CD14-positive monocyte (primary cell): ENCODE measurements at regions not wholly inside any gene's neighbourhood (a gene's known extent, or its start where the extent isn't known, plus 50 kb on each side); places are given as distances from the start of the nearest gene placed in this dataset.

ENCODE experiments used
- DNase-seq, 3 donors: peaks; one replicate each; pipeline ENCODE4 v3.0.0-alpha.2; 2011 to 2022
- H2AFZ ChIP-seq: 2 replicates; pipeline ENCODE4 v1.6.0; 2012; ENCODE audit warnings: mild to moderate bottlenecking, low read depth, low read length, inconsistent platforms; ENCODE audit not compliant: insufficient read depth, poor library complexity, severe bottlenecking
- H3K27ac ChIP-seq, 2 donors: 1 replicate in 1 of 2; 2 replicates in 1 of 2; pipeline ENCODE4 v1.5.1; 2012 to 2013; ENCODE audit warnings: low read length in 2 of 2, control low read depth in 1 of 2, inconsistent platforms in 1 of 2, low read depth in 1 of 2, mild to moderate bottlenecking in 1 of 2
- H3K27me3 ChIP-seq, 2 donors: one replicate each; pipeline versions ENCODE4 v1.6.0 to v1.6.1; 2011 to 2013; ENCODE audit warnings: low read length in 2 of 2; ENCODE audit not compliant: control insufficient read depth in 2 of 2, insufficient read depth in 2 of 2
- H3K36me3 ChIP-seq, 2 donors: replicated peaks in 1 of 2; 1 replicate in 1 of 2; 2 replicates in 1 of 2; pipeline versions ENCODE4 v1.5.1 to v1.6.1; 2012 to 2013; ENCODE audit warnings: low read length in 2 of 2, control low read depth in 1 of 2, inconsistent platforms in 1 of 2, mild to moderate bottlenecking in 1 of 2; ENCODE audit not compliant: insufficient read depth in 2 of 2, control insufficient read depth in 1 of 2
- H3K4me1 ChIP-seq, 2 donors: 1 replicate in 1 of 2; 2 replicates in 1 of 2; pipeline versions ENCODE4 v1.5.1 to v1.6.1; 2012 to 2013; ENCODE audit warnings: low read length in 2 of 2, control low read depth in 1 of 2, inconsistent platforms in 1 of 2, mild to moderate bottlenecking in 1 of 2, moderate library complexity in 1 of 2; ENCODE audit not compliant: insufficient read depth in 2 of 2, control insufficient read depth in 1 of 2
- H3K4me2 ChIP-seq: replicated peaks from 2 replicates; pipeline ENCODE3; 2012; ENCODE audit warnings: low read length, moderate library complexity, mild to moderate bottlenecking; ENCODE audit not compliant: poor library complexity, severe bottlenecking; ENCODE audit errors: extremely low read depth
- H3K4me3 ChIP-seq, 3 experiments: fragments of 200-600 bp in 1 of 3; sonication (generic) in 1 of 3; replicated peaks in 1 of 3; 1 replicate in 2 of 3; 2 replicates in 1 of 3; pipeline ENCODE4 v1.5.1; 2011 to 2013; ENCODE audit warnings: low read length in 3 of 3, mild to moderate bottlenecking in 3 of 3, control low read depth in 2 of 3, low read depth in 2 of 3, inconsistent platforms in 1 of 3, moderate library complexity in 1 of 3
- H3K79me2 ChIP-seq: 2 replicates; pipeline ENCODE4 v1.6.0; 2012; ENCODE audit warnings: mild to moderate bottlenecking, control low read depth, inconsistent platforms, low read length, moderate library complexity; ENCODE audit not compliant: insufficient read depth
- H3K9ac ChIP-seq: 2 replicates; pipeline ENCODE4 v1.6.0; 2017; ENCODE audit warnings: low read length, mild to moderate bottlenecking; ENCODE audit not compliant: insufficient read depth, poor library complexity, severe bottlenecking
- H3K9me3 ChIP-seq, 2 donors: replicated peaks in 1 of 2; 1 replicate in 1 of 2; 2 replicates in 1 of 2; pipeline versions ENCODE4 v1.5.1 to v1.6.1; 2012 to 2013; ENCODE audit warnings: low read length in 2 of 2, control low read depth in 1 of 2; ENCODE audit not compliant: control insufficient read depth in 1 of 2, insufficient read depth in 1 of 2
- H4K20me1 ChIP-seq: 2 replicates; pipeline ENCODE4 v1.6.0; 2012; ENCODE audit warnings: mild to moderate bottlenecking, low read length, control low read depth, moderate library complexity; ENCODE audit not compliant: insufficient read depth
- H3K27ac Mint-ChIP-seq, 7 donors: one replicate each; pipeline ENCODE4 v1.8.0; 2020; ENCODE audit warnings: mild to moderate bottlenecking in 7 of 7, mixed read lengths in 7 of 7, moderate library complexity in 6 of 7, inconsistent platforms in 2 of 7
- H3K27me3 Mint-ChIP-seq, 3 donors: one replicate each; pipeline ENCODE4 v1.8.0; 2021 to 2022; ENCODE audit warnings: low read depth in 3 of 3, mild to moderate bottlenecking in 3 of 3, mixed read lengths in 3 of 3, moderate library complexity in 3 of 3, inconsistent platforms in 1 of 3
- H3K36me3 Mint-ChIP-seq, 2 donors: one replicate each; pipeline ENCODE4 v1.8.0; 2020; ENCODE audit warnings: mixed read lengths in 2 of 2, inconsistent platforms in 1 of 2, mild to moderate bottlenecking in 1 of 2
- H3K4me1 Mint-ChIP-seq: one replicate; pipeline ENCODE4 v1.8.0; 2020; ENCODE audit warnings: mild to moderate bottlenecking, mixed read lengths
- H3K4me3 Mint-ChIP-seq, 2 donors: one replicate each; pipeline ENCODE4 v1.8.0; 2020; ENCODE audit warnings: mild to moderate bottlenecking in 2 of 2, mixed read lengths in 2 of 2, moderate library complexity in 1 of 2
- H3K9me3 Mint-ChIP-seq, 7 donors: one replicate each; pipeline ENCODE4 v1.8.0; 2020 to 2022; ENCODE audit warnings: mixed read lengths in 7 of 7, mild to moderate bottlenecking in 6 of 7, moderate library complexity in 6 of 7, inconsistent platforms in 2 of 7
- CTCF ChIP-seq: fragments of 200-600 bp; IDR thresholded peaks from one replicate; pipeline ENCODE4 v1.8.0; 2022; ENCODE audit warnings: antibody characterized with exemption, mild to moderate bottlenecking
- WGBS: methylation state at CpG from one replicate; pipeline ENCODE4 v1.1.5; 2013; ENCODE audit warnings: missing lambda C conversion rate; ENCODE audit not compliant: insufficient coverage; 5-methylcytosine and 5-hydroxymethylcytosine counted together
- intact Hi-C, 2 donors: fragments of 100-400 bp; cut with micrococcal nuclease; formaldehyde crosslinking; loops; one replicate each; pipeline versions ENCODE4 v1.15.0 to v1.15.1; 2023

DNA sequence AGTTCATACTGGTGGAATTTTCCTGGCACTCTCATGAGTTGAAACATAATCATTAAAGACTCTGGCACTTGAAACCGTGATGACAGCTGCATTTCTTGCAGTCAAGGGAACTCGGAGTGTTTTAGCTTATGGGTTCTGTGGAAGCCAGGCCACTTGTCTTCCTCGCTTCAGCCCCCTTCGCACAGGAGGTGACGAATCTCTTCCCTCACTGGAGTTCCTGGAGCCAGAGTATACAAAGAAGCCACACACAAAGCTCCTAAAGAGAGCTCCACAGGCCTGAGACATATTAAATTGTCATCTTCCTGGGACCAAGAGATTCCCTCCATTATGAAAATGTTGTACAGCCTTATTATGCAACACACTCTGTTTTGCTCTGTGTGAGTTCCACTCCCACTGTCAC is 964.1 kb downstream of the TMEM121 start:
- Mint-ChIP-seq H3K4me3 (no peak overlapping the region), H3K4me1 (peaks cover 12% of the 10 kb centered on the region), H3K27me3 (peaks cover 0 to 2% (median 2%) of the 10 kb centered on the region in 3 donors), H3K36me3 (no peaks in the 10 kb centered on the region), H3K27ac (no peak overlapping the region), H3K9me3 (peaks cover 0 to 4% (median 0%) of the 10 kb centered on the region in 7 donors)
- H3K4me1 ChIP-seq, result peaks cover 0 to 5% of the 10 kb centered on the region in 2 donors
- no peak overlapping the region for H3K27ac ChIP-seq
- no peak overlapping the region for H2AFZ ChIP-seq
- TF ChIP-seq CTCF, result no peak
- no peaks in the 10 kb centered on the region for H3K36me3 ChIP-seq
- intact Hi-C loops, result no loop called here
- no peak for DNase-seq
- H3K27me3 ChIP-seq, result no peaks in the 10 kb centered on the region
- H3K9ac ChIP-seq, result no peak overlapping the region
- H3K4me2 ChIP-seq, result no peak overlapping the region
- 93% methylated on average over 5 of the region's 5 CpGs for WGBS
- H3K4me3 ChIP-seq, result no peak overlapping the region
- H4K20me1 ChIP-seq, result no peaks in the 10 kb centered on the region
- H3K9me3 ChIP-seq, result no peaks in the 10 kb centered on the region
- no peaks in the 10 kb centered on the region for H3K79me2 ChIP-seq

GRCh38 chr14:106491851-106492250 is 965.5 kb downstream of the TMEM121 start:
- H3K4me3 Mint-ChIP-seq, result no peak overlapping the region
- no peaks in the 10 kb centered on the region for H3K27me3 ChIP-seq
- peaks cover 0 to 2% (median 0%) of the 10 kb centered on the region in 3 donors for H3K27me3 Mint-ChIP-seq
- no peaks in the 10 kb centered on the region for H3K79me2 ChIP-seq
- no peaks in the 10 kb centered on the region for H4K20me1 ChIP-seq
- H3K27ac Mint-ChIP-seq, result no peak overlapping the region
- H3K9ac ChIP-seq, result no peak overlapping the region
- no peaks in the 10 kb centered on the region for H3K9me3 ChIP-seq
- peak; percentile 61 for TF ChIP-seq CTCF
- no peak overlapping the region for H3K27ac ChIP-seq
- H2AFZ ChIP-seq, result no peak overlapping the region
- no peak overlapping the region for H3K4me2 ChIP-seq
- no peaks in the 10 kb centered on the region for H3K36me3 Mint-ChIP-seq
- no peak overlapping the region for H3K4me3 ChIP-seq
- H3K4me1 ChIP-seq, result peaks cover 0 to 5% of the 10 kb centered on the region in 2 donors
- no peak for DNase-seq
- H3K9me3 Mint-ChIP-seq, result peaks cover 0 to 4% (median 0%) of the 10 kb centered on the region in 7 donors
- H3K4me1 Mint-ChIP-seq, result peaks cover 12% of the 10 kb centered on the region
- intact Hi-C loops, result no loop called here
- H3K36me3 ChIP-seq, result no peaks in the 10 kb centered on the region
- 95% methylated on average over 5 of the region's 9 CpGs for WGBS
